ENCODE measurements at regions not wholly inside any gene's neighbourhood (a gene's known extent, or its start where the extent isn't known, plus 50 kb on each side); places are given as distances from the start of the nearest gene placed in this dataset.

GRCh38 chr7:4416396-4417056, 265.6 kb upstream of the FOXK1 start:
- TF ChIP-seq EZH2phosphoT487 (IDR thresholded peaks at IDR 0.05; ENCODE audit: borderline replicate concordance) (no peak), CTCF (conservative IDR thresholded peaks at IDR 0.05; ENCODE audit: low read length) (no peak)
- no peak overlapping the region for H3K4me2 ChIP-seq (ENCODE audit: low read depth, low read length, poor library complexity, severe bottlenecking)
- H4K20me1 ChIP-seq (ENCODE audit: insufficient read depth, low read length, poor library complexity, severe bottlenecking) = no peaks in the 10 kb centered on the region
- no peak overlapping the region for H2AFZ ChIP-seq (ENCODE audit: low read length)
- H3K9me2 ChIP-seq (replicated peaks; ENCODE audit: low read depth, low read length) = no peaks in the 10 kb centered on the region
- H3K4me3 ChIP-seq (ENCODE audit: low read length, poor library complexity, severe bottlenecking) = no peak overlapping the region
- H3K9ac ChIP-seq (ENCODE audit: low read depth, low read length, poor library complexity, severe bottlenecking) = no peak overlapping the region
- no peaks in the 10 kb centered on the region for H3K36me3 ChIP-seq (ENCODE audit: insufficient read depth, low read length)
- no peaks in the 10 kb centered on the region for H3F3A ChIP-seq (ENCODE audit: low read depth)
- H3K79me2 ChIP-seq (ENCODE audit: insufficient read depth, low read length) = no peaks in the 10 kb centered on the region
- H3K4me1 ChIP-seq (ENCODE audit: insufficient read depth, low read length, poor library complexity, severe bottlenecking) = no peaks in the 10 kb centered on the region
- no peaks in the 10 kb centered on the region for H3K9me3 ChIP-seq (ENCODE audit: insufficient read depth, low read depth, low read length)
- no peaks in the 10 kb centered on the region for H3K27me3 ChIP-seq (ENCODE audit: insufficient read depth, low read length, poor library complexity, severe bottlenecking)

GRCh38 chr7:4428526-4428925, 253.6 kb upstream of the FOXK1 start:
- H3K36me3 ChIP-seq (ENCODE audit: insufficient read depth, low read length) = no peaks in the 10 kb centered on the region
- H3K27me3 ChIP-seq (ENCODE audit: insufficient read depth, low read length, poor library complexity, severe bottlenecking) = no peaks in the 10 kb centered on the region
- no peaks in the 10 kb centered on the region for H3K79me2 ChIP-seq (ENCODE audit: insufficient read depth, low read length)
- H3K4me2 ChIP-seq (ENCODE audit: low read depth, low read length, poor library complexity, severe bottlenecking) = no peak overlapping the region
- H2AFZ ChIP-seq (ENCODE audit: low read length) = no peak overlapping the region
- H3K9me3 ChIP-seq (ENCODE audit: insufficient read depth, low read depth, low read length) = peaks cover 5% of the 10 kb centered on the region; the same call in 1 of the 2 replicates
- H3K9ac ChIP-seq (ENCODE audit: low read depth, low read length, poor library complexity, severe bottlenecking) = no peak overlapping the region
- H3K4me3 ChIP-seq (ENCODE audit: low read length, poor library complexity, severe bottlenecking) = no peak overlapping the region
- H4K20me1 ChIP-seq (ENCODE audit: insufficient read depth, low read length, poor library complexity, severe bottlenecking) = no peaks in the 10 kb centered on the region
- no peaks in the 10 kb centered on the region for H3F3A ChIP-seq (ENCODE audit: low read depth)
- TF ChIP-seq CTCF (conservative IDR thresholded peaks at IDR 0.05; ENCODE audit: low read length) = no peak
- no peaks in the 10 kb centered on the region for H3K4me1 ChIP-seq (ENCODE audit: insufficient read depth, low read length, poor library complexity, severe bottlenecking)
- H3K9me2 ChIP-seq (replicated peaks; ENCODE audit: low read depth, low read length) = no peaks in the 10 kb centered on the region

GRCh38 chr7:4430227-4430626, 251.9 kb upstream of the FOXK1 start:
- no peaks in the 10 kb centered on the region for H3K36me3 ChIP-seq (ENCODE audit: insufficient read depth, low read length)
- no peak overlapping the region for H3K9ac ChIP-seq (ENCODE audit: low read depth, low read length, poor library complexity, severe bottlenecking)
- no peaks in the 10 kb centered on the region for H3F3A ChIP-seq (ENCODE audit: low read depth)
- H2AFZ ChIP-seq (ENCODE audit: low read length) = no peak overlapping the region
- no peaks in the 10 kb centered on the region for H3K9me2 ChIP-seq (replicated peaks; ENCODE audit: low read depth, low read length)
- H3K9me3 ChIP-seq (ENCODE audit: insufficient read depth, low read depth, low read length) = peaks cover 5% of the 10 kb centered on the region; the same call in 1 of the 2 replicates
- H3K79me2 ChIP-seq (ENCODE audit: insufficient read depth, low read length) = no peaks in the 10 kb centered on the region
- H3K4me2 ChIP-seq (ENCODE audit: low read depth, low read length, poor library complexity, severe bottlenecking) = no peak overlapping the region
- H3K4me3 ChIP-seq (ENCODE audit: low read length, poor library complexity, severe bottlenecking) = no peak overlapping the region
- H4K20me1 ChIP-seq (ENCODE audit: insufficient read depth, low read length, poor library complexity, severe bottlenecking) = no peaks in the 10 kb centered on the region
- TF ChIP-seq EZH2phosphoT487 (IDR thresholded peaks at IDR 0.05; ENCODE audit: borderline replicate concordance) (no peak), CTCF (conservative IDR thresholded peaks at IDR 0.05; ENCODE audit: low read length) (no peak)
- no peaks in the 10 kb centered on the region for H3K4me1 ChIP-seq (ENCODE audit: insufficient read depth, low read length, poor library complexity, severe bottlenecking)
- no peaks in the 10 kb centered on the region for H3K27me3 ChIP-seq (ENCODE audit: insufficient read depth, low read length, poor library complexity, severe bottlenecking)

Measured in Loucy (cell line).